Pancreas (tissue), 10 donors: ENCODE measurements at regions not wholly inside any gene's neighbourhood (a gene's known extent, or its start where the extent isn't known, plus 50 kb on each side); places are given as distances from the start of the nearest gene placed in this dataset.

Experiments used
- ATAC-seq, 4 donors: fragments of 200-7000 bp; cut with Tn5 transposase; one replicate each; pipeline versions ENCODE4 v1.8.0 to v1.9.1; 2020; ENCODE audit warnings: mild to moderate bottlenecking in 4 of 4, moderate library complexity in 4 of 4
- DNase-seq, 6 donors: peaks; one replicate each; pipeline ENCODE4 v3.0.0-alpha.2; 2020
- FAIRE-seq: peaks from 2 replicates; lab custom pipeline; 2012; peaks lifted over from hg19 to GRCh38; lab: Jason Lieb, UNC
- H3K27ac ChIP-seq, 4 donors: fragments of 200-600 bp; sonication (generic); 1 replicate in 3 of 4; 2 replicates in 1 of 4; pipeline versions ENCODE4 v1.5.0 to v1.8.0; 2020
- H3K27me3 ChIP-seq, 4 donors: fragments of 200-600 bp; one replicate each; pipeline ENCODE4 v1.8.0; 2021
- H3K36me3 ChIP-seq, 3 donors: fragments of 200-600 bp; sonication (generic) in 1 of 3; one replicate each; pipeline versions ENCODE4 v1.5.0 to v1.8.0; 2020 to 2021
- H3K4me1 ChIP-seq, 3 donors: fragments of 200-600 bp; one replicate each; pipeline ENCODE4 v1.8.0; 2021
- H3K4me3 ChIP-seq, 4 donors: fragments of 200-600 bp; sonication (generic) in 2 of 4; one replicate each; pipeline versions ENCODE4 v1.5.0 to v1.8.0; 2020 to 2021
- H3K9me3 ChIP-seq, 4 donors: fragments of 200-600 bp; one replicate each; pipeline ENCODE4 v1.8.0; 2021
- CTCF ChIP-seq, 4 donors: fragments of 200-600 bp; sonication (generic) in 3 of 4; IDR thresholded peaks; one replicate each; pipeline versions ENCODE4 v1.5.0 to v1.8.0; 2021; ENCODE audit warnings: antibody characterized with exemption in 4 of 4
- WGBS, 2 donors: extraction: QIAGEN DNeasy Blood & Tissue Kit; methylation state at CpG; one replicate each; pipeline ENCODE4 v1.1.7; 2013; 5-methylcytosine and 5-hydroxymethylcytosine counted together
- intact Hi-C, 3 donors: fragments of 100-400 bp; cut with DNase I; formaldehyde crosslinking; loops; one replicate each; pipeline versions ENCODE4 v1.11.1 to v1.14.2; 2022
- donor health status: healthy with polysubstance abuse.
- donor health status: DM: no; HTN: no; CAD: no; lungs with moderate emphysema.
- donor health status: DM: no; HTN: no; CAD: no.
- donor health status: control.
- donor health status: control.
- donor health status: Bipolar disorder and iron deficiency.
- donor health status: DM: yes; HTN: yes; CAD: no.
- donor health status: DM: no; HTN: no; CAD: no.
- donor health status: DM: no; HTN: no; CAD: no.
- donor health status: DM: yes; HTN: yes; CAD: no.

- WGBS, 2 donors = 61 to 83% methylated on average over 6 of the region's 6 CpGs
- DNase-seq (no peak), ATAC-seq (no peak), FAIRE-seq (no peak)
- intact Hi-C loops = no loop called here
- Histone ChIP-seq H3K27ac (no peak overlapping the region), H3K9me3 (no peaks in the 10 kb centered on the region), H3K27me3 (no peaks in the 10 kb centered on the region), H3K4me3 (no peak overlapping the region), H3K4me1 (no peaks in the 10 kb centered on the region), H3K36me3 (no peaks in the 10 kb centered on the region)
- no peak for TF ChIP-seq CTCF (IDR thresholded peaks at IDR 0.05)
These were observed 55.2 kb upstream of the GNG12 start for GRCh38 chr1:67888216-67889106.

- Histone ChIP-seq H3K4me3 (no peak overlapping the region), H3K36me3 (no peaks in the 10 kb centered on the region), H3K27ac (no peak overlapping the region), H3K9me3 (no peaks in the 10 kb centered on the region), H3K27me3 (no peaks in the 10 kb centered on the region), H3K4me1 (no peaks in the 10 kb centered on the region)
- ATAC-seq = no peak
- 81 to 87% methylated on average over 2 of the region's 2 CpGs for WGBS, 2 donors
- TF ChIP-seq CTCF (IDR thresholded peaks at IDR 0.05) = no peak
- DNase-seq = no peak
- no peak for FAIRE-seq
- intact Hi-C loops = no loop called here
These were observed 53.9 kb upstream of the GNG12 start for GRCh38 chr1:67887146-67887545.

- DNase-seq (no peak), FAIRE-seq (no peak), ATAC-seq (no peak)
- H3K27ac ChIP-seq = no peak overlapping the region
- no peaks in the 10 kb centered on the region for H3K27me3 ChIP-seq
- 85 to 97% methylated on average over 2 of the region's 2 CpGs for WGBS, 2 donors
- no peaks in the 10 kb centered on the region for H3K4me1 ChIP-seq
- no peaks in the 10 kb centered on the region for H3K36me3 ChIP-seq
- TF ChIP-seq CTCF (IDR thresholded peaks at IDR 0.05) = no peak
- intact Hi-C loops = no loop called here
- H3K9me3 ChIP-seq = no peaks in the 10 kb centered on the region
- no peak overlapping the region for H3K4me3 ChIP-seq
These were observed 52.8 kb upstream of the GNG12 start for GRCh38 chr1:67886076-67886475.

GRCh38 chr1:67883069-67883468, 49.8 kb upstream of the GNG12 start:
- no peak for FAIRE-seq
- no peak for TF ChIP-seq CTCF (IDR thresholded peaks at IDR 0.05)

More at GRCh38 chr1:67883069-67883468, 49.8 kb upstream of the GNG12 start:
- H3K36me3 ChIP-seq = no peaks in the 10 kb centered on the region
- H3K9me3 ChIP-seq = no peaks in the 10 kb centered on the region
- ATAC-seq = no peak
- no peaks in the 10 kb centered on the region for H3K27me3 ChIP-seq
- no peak for DNase-seq
- WGBS, 2 donors = 59 to 80% methylated on average over 2 of the region's 2 CpGs
- intact Hi-C loops = no loop called here
- no peak overlapping the region for H3K4me3 ChIP-seq
- H3K4me1 ChIP-seq = no peaks in the 10 kb centered on the region
- no peak overlapping the region for H3K27ac ChIP-seq
